Endothelial cell of umbilical vein (primary cell): ENCODE measurements at regions not wholly inside any gene's neighbourhood (a gene's known extent, or its start where the extent isn't known, plus 50 kb on each side); places are given as distances from the start of the nearest gene placed in this dataset.

Experiments used
- BruUV-seq: library from RNA; stranded (reverse); fragments of 400-500 nt; replicated peaks from 2 replicates; lab custom pipeline; 2021; lab: Mats Ljungman, UMichigan
- CTCF ChIA-PET: fragments of 300-600, 350-600 bp; sonication (Branson Sonifier 250); formaldehyde crosslinking; loops from one replicate; lab custom pipeline; 2021; ENCODE audit warnings: antibody characterized with exemption, inconsistent platforms; lab: Charles Lee
- POLR2A ChIA-PET: fragments of 300-600, 350-600 bp; sonication (Branson Sonifier 250); formaldehyde crosslinking; loops from one replicate; lab custom pipeline; 2021; ENCODE audit warnings: antibody characterized with exemption, inconsistent platforms; lab: Charles Lee
- DNase-seq: peaks from one replicate; pipeline ENCODE4 v3.0.0-alpha.2; 2011; ENCODE audit warnings: low read depth, low spot score
- FAIRE-seq: peaks from 2 replicates; lab custom pipeline; 2011; peaks lifted over from hg19 to GRCh38; lab: Jason Lieb, UNC
- H2AFZ ChIP-seq: 2 replicates; pipeline ENCODE4 v1.6.0; 2012; ENCODE audit warnings: low read depth, low read length, control low read depth, inconsistent platforms
- H3K27ac ChIP-seq: 2 replicates; pipeline ENCODE4 v1.5.1; 2011; ENCODE audit warnings: low read depth, mild to moderate bottlenecking, control low read depth, low read length, moderate library complexity; ENCODE audit not compliant: insufficient read depth
- H3K27me3 ChIP-seq, 2 experiments: 2 replicates each; pipeline versions ENCODE4 v1.6.0 to v1.6.1; 2011; ENCODE audit warnings: low read length in 2 of 2, mixed read lengths in 1 of 2; ENCODE audit not compliant: control insufficient read depth in 2 of 2, insufficient read depth in 2 of 2
- H3K36me3 ChIP-seq, 2 experiments: 2 replicates in 1 of 2; 3 replicates in 1 of 2; pipeline ENCODE4 v1.5.1; 2011; ENCODE audit warnings: low read length in 2 of 2, mild to moderate bottlenecking in 1 of 2, moderate library complexity in 1 of 2; ENCODE audit not compliant: control insufficient read depth in 2 of 2, insufficient read depth in 2 of 2; ENCODE audit errors: extremely low read depth in 1 of 2
- H3K4me1 ChIP-seq: 3 replicates; pipeline ENCODE4 v1.5.1; 2011; ENCODE audit warnings: mild to moderate bottlenecking, low read length; ENCODE audit not compliant: control insufficient read depth, insufficient read depth; ENCODE audit errors: extremely low read depth
- H3K4me2 ChIP-seq: 2 replicates; pipeline ENCODE4 v1.6.1; 2011; ENCODE audit warnings: low read length, control low read depth, mixed read lengths; ENCODE audit not compliant: insufficient read depth
- H3K4me3 ChIP-seq, 3 experiments: fragments of 200-600 bp in 1 of 3; sonication (generic), shearing (Covaris generic) in 1 of 3; replicated peaks in 1 of 3; 2 replicates each; pipeline ENCODE4 v1.5.1; 2011 to 2016; ENCODE audit warnings: control low read depth in 3 of 3, low read length in 3 of 3, mild to moderate bottlenecking in 2 of 3, inconsistent platforms in 1 of 3, low read depth in 1 of 3, moderate library complexity in 1 of 3; ENCODE audit not compliant: insufficient read depth in 1 of 3
- H3K79me2 ChIP-seq: 2 replicates; pipeline ENCODE4 v1.6.0; 2012; ENCODE audit warnings: low read length, inconsistent platforms; ENCODE audit not compliant: control insufficient read depth, insufficient read depth
- H3K9ac ChIP-seq: replicated peaks from 2 replicates; pipeline ENCODE3; 2011; ENCODE audit warnings: low read length, control low read depth; ENCODE audit not compliant: insufficient read depth; ENCODE audit errors: extremely low read depth
- H3K9me1 ChIP-seq: replicated peaks from 3 replicates; pipeline ENCODE4 v1.6.0; 2011; ENCODE audit warnings: mild to moderate bottlenecking, low read length; ENCODE audit not compliant: control insufficient read depth, insufficient read depth; ENCODE audit errors: extremely low read depth
- H3K9me3 ChIP-seq: replicated peaks from 2 replicates; pipeline ENCODE4 v1.5.1; 2012; ENCODE audit warnings: low read length, inconsistent platforms; ENCODE audit not compliant: control insufficient read depth, insufficient read depth
- H4K20me1 ChIP-seq: replicated peaks from 2 replicates; pipeline ENCODE3; 2011; ENCODE audit warnings: mild to moderate bottlenecking, low read length; ENCODE audit not compliant: control insufficient read depth, insufficient read depth; ENCODE audit errors: extremely low read depth
- CTCF ChIP-seq, 2 donors: IDR thresholded peaks; 1 replicate in 1 of 2; 2 replicates in 1 of 2; pipeline ENCODE4 v1.5.1; 2011; ENCODE audit warnings: low read length in 2 of 2, mild to moderate bottlenecking in 2 of 2, moderate library complexity in 2 of 2, control low read depth in 1 of 2, inconsistent platforms in 1 of 2, low read depth in 1 of 2; ENCODE audit not compliant: insufficient read depth in 1 of 2; ENCODE audit errors: extremely low read depth in 1 of 2
- EZH2 ChIP-seq: IDR thresholded peaks from 2 replicates; pipeline ENCODE4 v1.6.1; 2012; ENCODE audit warnings: borderline replicate concordance, low read depth, mild to moderate bottlenecking, moderate library complexity, low read length, inconsistent platforms; ENCODE audit not compliant: severe bottlenecking
- FOS ChIP-seq: IDR thresholded peaks from 2 replicates; pipeline ENCODE4 v1.6.1; 2011; ENCODE audit warnings: mild to moderate bottlenecking, low read length, moderate library complexity, borderline replicate concordance; ENCODE audit not compliant: insufficient read depth
- GATA2 ChIP-seq: IDR thresholded peaks from 2 replicates; pipeline ENCODE4 v1.7.0; 2011; ENCODE audit warnings: low read depth, mild to moderate bottlenecking, moderate library complexity, mixed read lengths, low read length; ENCODE audit not compliant: insufficient read length, insufficient read depth
- JUN ChIP-seq: IDR thresholded peaks from 2 replicates; pipeline ENCODE4 v1.6.1; 2011; ENCODE audit warnings: borderline replicate concordance, low read depth; ENCODE audit not compliant: insufficient read length, insufficient read depth
- MAX ChIP-seq: IDR thresholded peaks from 2 replicates; pipeline ENCODE4 v1.6.1; 2011; ENCODE audit not compliant: insufficient read depth, insufficient read length
- MYC ChIP-seq: IDR thresholded peaks from one replicate; pipeline ENCODE4 v1.6.1; 2011; ENCODE audit warnings: mild to moderate bottlenecking, low read depth, low read length
- POLR2A ChIP-seq: IDR thresholded peaks from 2 replicates; pipeline ENCODE4 v1.6.1; 2012; ENCODE audit warnings: low read depth, mild to moderate bottlenecking, control low read depth, low read length
- dilution Hi-C: fragments of 300-500 bp; cut with MboI; formaldehyde crosslinking; loops from one replicate; pipeline ENCODE4 v1.15.0; 2019; ENCODE audit warnings: low sequenced_read_pairs; ENCODE audit not compliant: extremely low pct_ligation_motif_present
- intact Hi-C: fragments of 100-400 bp; cut with micrococcal nuclease; formaldehyde crosslinking; loops from one replicate; pipeline ENCODE4 v1.10.0; 2022

GRCh38 chr10:121243609-121244241, 354.5 kb downstream of the FGFR2 start:
- CTCF ChIA-PET, result no interaction called here
- TF ChIP-seq EZH2, result no peak
- no peak for TF ChIP-seq GATA2
- no peak for TF ChIP-seq JUN
- TF ChIP-seq POLR2A, result no peak
- TF ChIP-seq FOS, result no peak
- TF ChIP-seq MAX, result no peak
- TF ChIP-seq CTCF (IDR thresholded peaks at IDR 0.05; ENCODE audit: extremely low read depth in 1 of 2, insufficient read depth in 1 of 2, low read depth in 1 of 2, low read length in 2 of 2), result no peak
- TF ChIP-seq MYC, result no peak
- Histone ChIP-seq H3K4me3 (no peak overlapping the region), H3K27me3 (no peaks in the 10 kb centered on the region), H3K9ac (no peak overlapping the region), H3K4me2 (no peak overlapping the region), H3K4me1 (no peaks in the 10 kb centered on the region), H3K9me1 (no peaks in the 10 kb centered on the region), H3K36me3 (no peaks in the 10 kb centered on the region), H3K79me2 (no peaks in the 10 kb centered on the region), H4K20me1 (no peaks in the 10 kb centered on the region), H3K9me3 (no peaks in the 10 kb centered on the region), H3K27ac (no peak overlapping the region), H2AFZ (no peak overlapping the region)
- intact Hi-C loops (no loop called here), dilution Hi-C loops (no loop called here)
- POLR2A ChIA-PET, result no interaction called here
- no TSS peak for BruUV-seq
- no peak for FAIRE-seq
- DNase-seq, result no peak
